ENCODE measurements at regions not wholly inside any gene's neighbourhood (a gene's known extent, or its start where the extent isn't known, plus 50 kb on each side); places are given as distances from the start of the nearest gene placed in this dataset.

- Histone ChIP-seq H3K9me3 (ENCODE audit: low read depth) (peaks cover 5% of the 10 kb centered on the region), H3K27me3 (no peaks in the 10 kb centered on the region), H2AFZ (no peak overlapping the region), H3K36me3 (replicated peaks; ENCODE audit: insufficient read depth, low read depth) (no peaks in the 10 kb centered on the region), H3K27ac (peak overlapping the region; percentile 73), H3K79me2 (no peaks in the 10 kb centered on the region), H3K4me2 (no peak overlapping the region), H3K4me1 (ENCODE audit: insufficient read depth) (peaks cover 11% of the 10 kb centered on the region), H4K20me1 (ENCODE audit: insufficient read depth, poor library complexity, severe bottlenecking) (no peaks in the 10 kb centered on the region), H3K9me2 (replicated peaks; ENCODE audit: insufficient read depth) (no peaks in the 10 kb centered on the region), H3K4me3 (no peak overlapping the region)
- no peak for DNase-seq (ENCODE audit: low spot score)
- TF ChIP-seq, protein P1, sequence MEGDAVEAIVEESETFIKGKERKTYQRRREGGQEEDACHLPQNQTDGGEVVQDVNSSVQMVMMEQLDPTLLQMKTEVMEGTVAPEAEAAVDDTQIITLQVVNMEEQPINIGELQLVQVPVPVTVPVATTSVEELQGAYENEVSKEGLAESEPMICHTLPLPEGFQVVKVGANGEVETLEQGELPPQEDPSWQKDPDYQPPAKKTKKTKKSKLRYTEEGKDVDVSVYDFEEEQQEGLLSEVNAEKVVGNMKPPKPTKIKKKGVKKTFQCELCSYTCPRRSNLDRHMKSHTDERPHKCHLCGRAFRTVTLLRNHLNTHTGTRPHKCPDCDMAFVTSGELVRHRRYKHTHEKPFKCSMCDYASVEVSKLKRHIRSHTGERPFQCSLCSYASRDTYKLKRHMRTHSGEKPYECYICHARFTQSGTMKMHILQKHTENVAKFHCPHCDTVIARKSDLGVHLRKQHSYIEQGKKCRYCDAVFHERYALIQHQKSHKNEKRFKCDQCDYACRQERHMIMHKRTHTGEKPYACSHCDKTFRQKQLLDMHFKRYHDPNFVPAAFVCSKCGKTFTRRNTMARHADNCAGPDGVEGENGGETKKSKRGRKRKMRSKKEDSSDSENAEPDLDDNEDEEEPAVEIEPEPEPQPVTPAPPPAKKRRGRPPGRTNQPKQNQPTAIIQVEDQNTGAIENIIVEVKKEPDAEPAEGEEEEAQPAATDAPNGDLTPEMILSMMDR (IDR thresholded peaks at IDR 0.05; ENCODE audit: poor library complexity): no peak
- no peak for TF ChIP-seq EZH2 (IDR thresholded peaks at IDR 0.05; ENCODE audit: borderline replicate concordance)
- no peak for TF ChIP-seq EZH2phosphoT487 (IDR thresholded peaks at IDR 0.05; ENCODE audit: low read depth, severe bottlenecking, unreplicated experiment)
- 85% methylated on average over 9 of the region's 9 CpGs for WGBS (ENCODE audit: low lambda C conversion rate, missing lambda C conversion rate)
These were observed 264.7 kb upstream of the PPP2R2D start for GRCh38 chr10:131636116-131636515.

DNA sequence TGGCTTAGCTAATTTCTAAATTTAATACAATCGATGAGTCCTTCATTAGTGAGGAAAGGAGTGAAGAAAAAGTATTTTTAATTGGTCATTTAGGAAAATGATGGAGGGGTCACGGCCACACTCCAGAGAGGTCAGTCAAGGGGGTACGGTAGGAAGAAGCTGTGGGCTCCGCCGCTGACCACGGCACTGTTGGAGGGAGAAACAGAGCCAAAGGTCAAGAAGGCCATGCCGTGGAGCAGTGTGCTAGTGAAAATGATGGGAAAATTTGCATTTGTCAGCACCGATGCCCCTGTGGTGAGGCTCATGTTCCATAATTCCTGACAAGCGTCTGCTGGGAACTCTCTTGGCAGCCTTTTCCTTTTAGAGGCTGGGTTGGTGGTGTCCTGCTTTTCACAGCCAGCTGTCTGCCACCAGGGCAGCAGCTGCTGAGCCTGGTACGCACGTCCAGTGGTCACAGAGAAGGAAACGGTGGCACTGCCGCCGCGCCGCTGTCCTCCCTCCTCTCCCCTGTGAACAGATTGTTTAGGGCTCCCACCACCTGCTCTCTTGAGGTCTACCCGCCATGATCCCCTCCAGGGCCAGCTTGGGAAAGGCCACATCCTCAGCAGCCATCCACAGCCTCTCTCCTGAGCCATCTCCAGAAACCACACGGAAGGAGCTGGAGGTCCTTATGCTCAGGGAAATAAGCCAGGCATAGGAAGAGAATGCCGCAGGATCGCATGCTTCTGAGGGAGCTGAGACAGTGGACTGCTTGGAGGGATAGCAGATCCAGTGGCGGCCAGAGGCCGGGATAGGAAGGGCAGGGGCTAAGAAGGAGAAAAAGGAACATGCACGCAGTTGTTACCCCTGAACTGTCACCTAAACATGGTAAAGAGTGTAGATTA, 263.7 kb upstream of the PPP2R2D start:
- H3K27me3 ChIP-seq: no peaks in the 10 kb centered on the region
- H3K36me3 ChIP-seq (replicated peaks; ENCODE audit: insufficient read depth, low read depth): no peaks in the 10 kb centered on the region
- no peak for DNase-seq (ENCODE audit: low spot score)
- H3K79me2 ChIP-seq: no peaks in the 10 kb centered on the region
- no peak overlapping the region for H3K4me2 ChIP-seq
- H3K4me3 ChIP-seq: no peak overlapping the region
- TF ChIP-seq EZH2phosphoT487 (IDR thresholded peaks at IDR 0.05; ENCODE audit: low read depth, severe bottlenecking, unreplicated experiment): no peak
- H2AFZ ChIP-seq: no peak overlapping the region
- H4K20me1 ChIP-seq (ENCODE audit: insufficient read depth, poor library complexity, severe bottlenecking): no peaks in the 10 kb centered on the region
- peaks cover 5% of the 10 kb centered on the region for H3K9me3 ChIP-seq (ENCODE audit: low read depth)
- no peak overlapping the region for H3K27ac ChIP-seq
- H3K9me2 ChIP-seq (replicated peaks; ENCODE audit: insufficient read depth): no peaks in the 10 kb centered on the region
- WGBS (ENCODE audit: low lambda C conversion rate, missing lambda C conversion rate): 92% methylated on average over 23 of the region's 23 CpGs
- peaks cover 11% of the 10 kb centered on the region for H3K4me1 ChIP-seq (ENCODE audit: insufficient read depth)

- Histone ChIP-seq H3K36me3 (replicated peaks; ENCODE audit: insufficient read depth, low read depth) (no peaks in the 10 kb centered on the region), H3K4me2 (no peak overlapping the region), H3K9me2 (replicated peaks; ENCODE audit: insufficient read depth) (no peaks in the 10 kb centered on the region), H2AFZ (no peak overlapping the region), H3K4me3 (no peak overlapping the region), H3K4me1 (ENCODE audit: insufficient read depth) (peaks cover 11% of the 10 kb centered on the region), H3K79me2 (no peaks in the 10 kb centered on the region), H3K9me3 (ENCODE audit: low read depth) (peaks cover 5% of the 10 kb centered on the region), H3K27ac (no peak overlapping the region), H3K27me3 (no peaks in the 10 kb centered on the region), H4K20me1 (ENCODE audit: insufficient read depth, poor library complexity, severe bottlenecking) (no peaks in the 10 kb centered on the region)
- 93% methylated on average over 12 of the region's 14 CpGs for WGBS (ENCODE audit: low lambda C conversion rate, missing lambda C conversion rate)
- no peak for TF ChIP-seq EZH2 (IDR thresholded peaks at IDR 0.05; ENCODE audit: borderline replicate concordance)
- TF ChIP-seq EZH2phosphoT487 (IDR thresholded peaks at IDR 0.05; ENCODE audit: low read depth, severe bottlenecking, unreplicated experiment): no peak
- TF ChIP-seq, protein P1 (IDR thresholded peaks at IDR 0.05; ENCODE audit: poor library complexity): no peak
- DNase-seq (ENCODE audit: low spot score): no peak
These were observed 262.5 kb upstream of the PPP2R2D start for GRCh38 chr10:131638049-131638879.

DNA sequence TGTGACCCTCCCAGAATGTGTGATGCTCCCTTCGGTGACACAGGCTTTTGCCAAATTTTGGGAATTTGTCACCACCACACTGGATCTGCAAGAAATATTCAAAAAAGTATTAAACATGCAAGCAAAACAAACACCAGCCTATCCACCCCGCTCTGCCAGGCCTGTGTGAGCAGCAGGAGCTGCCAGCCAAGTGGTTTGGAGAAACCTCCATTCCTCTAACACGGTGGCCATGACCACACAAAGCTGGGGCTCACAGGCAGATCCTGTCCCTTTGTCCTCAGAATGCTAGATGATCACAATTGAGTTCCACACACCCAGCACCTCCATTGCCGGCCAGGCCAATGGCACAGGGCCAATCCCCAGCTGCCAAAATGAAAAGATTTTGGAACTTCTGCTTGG, 261.9 kb upstream of the PPP2R2D start:
- no peaks in the 10 kb centered on the region for H3K27me3 ChIP-seq
- no peak overlapping the region for H3K4me3 ChIP-seq
- H4K20me1 ChIP-seq (ENCODE audit: insufficient read depth, poor library complexity, severe bottlenecking): no peaks in the 10 kb centered on the region
- H3K9me3 ChIP-seq (ENCODE audit: low read depth): peaks cover 5% of the 10 kb centered on the region
- H3K4me2 ChIP-seq: no peak overlapping the region
- no peaks in the 10 kb centered on the region for H3K36me3 ChIP-seq (replicated peaks; ENCODE audit: insufficient read depth, low read depth)
- DNase-seq (ENCODE audit: low spot score): no peak
- 96% methylated on average over 4 of the region's 4 CpGs for WGBS (ENCODE audit: low lambda C conversion rate, missing lambda C conversion rate)
- H3K9me2 ChIP-seq (replicated peaks; ENCODE audit: insufficient read depth): no peaks in the 10 kb centered on the region
- H3K27ac ChIP-seq: no peak overlapping the region
- H2AFZ ChIP-seq: no peak overlapping the region
- no peaks in the 10 kb centered on the region for H3K79me2 ChIP-seq
- TF ChIP-seq EZH2 (IDR thresholded peaks at IDR 0.05; ENCODE audit: borderline replicate concordance) (no peak), EZH2phosphoT487 (IDR thresholded peaks at IDR 0.05; ENCODE audit: low read depth, severe bottlenecking, unreplicated experiment) (no peak)
- TF ChIP-seq, protein P1 (IDR thresholded peaks at IDR 0.05; ENCODE audit: poor library complexity): no peak
- H3K4me1 ChIP-seq (ENCODE audit: insufficient read depth): peaks cover 11% of the 10 kb centered on the region
